ENCODE measurements at regions not wholly inside any gene's neighbourhood (a gene's known extent, or its start where the extent isn't known, plus 50 kb on each side); places are given as distances from the start of the nearest gene placed in this dataset.

DNA sequence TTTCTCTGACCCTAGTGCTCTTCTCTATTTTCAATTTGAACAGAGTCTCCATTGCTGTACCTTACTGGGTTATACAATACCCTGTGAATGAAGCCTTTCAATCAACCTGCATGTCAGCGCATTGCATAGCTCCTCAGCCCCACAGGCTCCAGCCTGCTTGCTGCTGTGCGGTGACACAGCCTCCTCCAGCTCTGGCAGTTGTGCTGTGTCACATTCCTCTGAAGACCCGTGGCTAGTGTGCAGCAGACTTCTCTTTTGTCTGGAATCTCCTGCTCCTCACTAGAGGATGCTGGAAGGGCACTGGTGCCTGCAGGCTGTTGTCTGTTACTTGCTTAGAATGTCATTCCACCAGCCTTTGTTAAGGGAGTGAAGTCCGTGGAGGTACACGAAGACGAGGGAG, 390.1 kb upstream of the B3GAT1 start:
- H3K27me3 Mint-ChIP-seq, result peaks cover 13% of the 10 kb centered on the region
- H3K36me3 Mint-ChIP-seq, result no peaks in the 10 kb centered on the region
- no peaks in the 10 kb centered on the region for H3K9me3 Mint-ChIP-seq (ENCODE audit: low read depth)
- no peak overlapping the region for H3K27ac Mint-ChIP-seq
- H3K4me1 Mint-ChIP-seq (ENCODE audit: low read depth), result no peaks in the 10 kb centered on the region
- H3K4me3 Mint-ChIP-seq, result no peak overlapping the region

DNA sequence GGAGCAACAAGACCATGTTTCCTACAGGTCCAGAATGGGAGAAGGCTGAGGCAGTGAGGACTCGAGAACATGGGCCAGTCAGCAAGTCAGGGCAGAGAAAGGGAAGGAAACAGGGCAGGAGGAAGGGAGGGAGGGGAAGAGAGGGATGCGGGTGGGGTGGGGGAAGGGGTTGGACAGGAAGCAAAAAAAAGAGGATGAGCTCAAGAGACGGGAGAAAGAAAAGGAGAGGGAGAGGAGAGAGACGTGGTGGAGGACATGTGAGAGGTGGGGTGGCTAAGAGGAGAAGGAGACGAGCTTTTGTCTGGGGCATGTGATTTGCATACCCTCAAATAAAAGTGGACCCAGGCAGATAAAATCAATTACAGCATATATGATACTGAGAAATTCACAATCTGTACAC, 389.5 kb upstream of the B3GAT1 start:
- Mint-ChIP-seq H3K27me3 (peaks cover 13% of the 10 kb centered on the region), H3K27ac (no peak overlapping the region), H3K36me3 (no peaks in the 10 kb centered on the region)

DNA sequence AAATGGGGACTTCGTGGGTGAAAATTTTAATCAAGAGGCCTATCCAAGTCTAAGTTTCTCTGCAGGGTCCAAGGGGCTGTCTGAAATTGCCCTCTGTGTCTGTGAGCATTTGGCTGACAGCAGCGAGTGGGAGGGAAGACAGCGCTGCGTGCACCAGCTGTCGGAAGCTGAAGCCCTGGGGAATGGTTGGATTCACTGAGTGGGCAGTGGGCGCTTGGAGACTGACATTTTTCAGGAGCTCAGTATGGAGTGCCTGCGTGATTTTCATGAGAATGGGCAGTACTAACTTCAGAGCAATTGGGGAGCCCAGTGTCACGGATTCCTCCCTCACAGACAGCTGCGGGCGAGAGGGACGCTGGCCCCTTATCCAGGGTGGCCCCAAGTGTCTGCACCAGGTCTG, 388.8 kb upstream of the B3GAT1 start:
- H3K36me3 Mint-ChIP-seq, result no peaks in the 10 kb centered on the region
- H3K4me1 Mint-ChIP-seq (ENCODE audit: low read depth), result no peaks in the 10 kb centered on the region
- no peaks in the 10 kb centered on the region for H3K9me3 Mint-ChIP-seq (ENCODE audit: low read depth)
- peaks cover 8% of the 10 kb centered on the region for H3K27me3 Mint-ChIP-seq
- no peak overlapping the region for H3K27ac Mint-ChIP-seq
- H3K4me3 Mint-ChIP-seq, result no peak overlapping the region

More for the DNA sequence above, 389.5 kb upstream of the B3GAT1 start:
- H3K4me1 Mint-ChIP-seq (ENCODE audit: low read depth), result no peaks in the 10 kb centered on the region
- no peaks in the 10 kb centered on the region for H3K9me3 Mint-ChIP-seq (ENCODE audit: low read depth)
- no peak overlapping the region for H3K4me3 Mint-ChIP-seq

DNA sequence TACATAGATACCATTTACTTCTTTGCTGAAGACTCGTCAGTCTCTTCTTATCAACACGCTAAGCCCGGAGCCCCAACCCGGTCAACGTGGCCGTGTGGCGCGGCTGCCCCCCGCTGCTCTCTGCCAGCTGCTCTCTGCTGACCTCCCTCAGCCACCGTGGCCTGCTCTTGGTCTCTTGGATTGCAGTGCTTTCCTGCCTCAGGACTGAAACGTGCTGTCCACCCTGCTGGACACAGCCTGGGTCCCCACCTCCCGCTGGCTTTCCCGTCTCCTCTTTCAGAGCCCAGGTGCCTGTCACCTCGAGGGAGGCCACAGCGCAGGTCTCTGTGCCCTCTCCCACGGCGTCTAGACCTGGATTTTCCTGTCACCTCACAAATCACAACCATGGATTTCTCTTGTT, 388.1 kb upstream of the B3GAT1 start:
- no peaks in the 10 kb centered on the region for H3K9me3 Mint-ChIP-seq (ENCODE audit: low read depth)
- no peak overlapping the region for H3K27ac Mint-ChIP-seq
- H3K4me3 Mint-ChIP-seq, result no peak overlapping the region

DNA sequence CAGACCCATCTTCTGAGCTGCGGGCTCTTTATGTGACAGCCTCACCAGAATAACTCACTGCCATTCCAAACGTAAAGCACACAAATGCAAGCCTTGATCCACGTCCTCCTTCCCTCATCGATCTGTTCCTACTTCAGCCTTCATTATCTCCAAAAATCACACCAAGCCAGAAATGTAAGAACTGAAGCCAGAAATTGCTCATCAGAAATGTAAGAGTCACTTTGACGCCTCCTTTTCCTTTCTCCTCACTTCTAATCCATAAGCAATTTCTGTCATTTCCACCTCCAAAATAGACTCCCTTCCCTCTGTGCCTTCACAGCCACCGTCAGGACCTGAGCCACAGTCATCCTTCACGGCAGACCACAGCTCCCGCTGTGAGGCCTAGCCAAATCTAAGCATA, 387.3 kb upstream of the B3GAT1 start:
- H3K9me3 Mint-ChIP-seq (ENCODE audit: low read depth), result no peaks in the 10 kb centered on the region
- H3K36me3 Mint-ChIP-seq, result no peaks in the 10 kb centered on the region
- H3K27me3 Mint-ChIP-seq, result peaks cover 6% of the 10 kb centered on the region

More for the DNA sequence above, 388.1 kb upstream of the B3GAT1 start:
- Mint-ChIP-seq H3K4me1 (ENCODE audit: low read depth) (no peaks in the 10 kb centered on the region), H3K36me3 (no peaks in the 10 kb centered on the region), H3K27me3 (peaks cover 7% of the 10 kb centered on the region)

DNA sequence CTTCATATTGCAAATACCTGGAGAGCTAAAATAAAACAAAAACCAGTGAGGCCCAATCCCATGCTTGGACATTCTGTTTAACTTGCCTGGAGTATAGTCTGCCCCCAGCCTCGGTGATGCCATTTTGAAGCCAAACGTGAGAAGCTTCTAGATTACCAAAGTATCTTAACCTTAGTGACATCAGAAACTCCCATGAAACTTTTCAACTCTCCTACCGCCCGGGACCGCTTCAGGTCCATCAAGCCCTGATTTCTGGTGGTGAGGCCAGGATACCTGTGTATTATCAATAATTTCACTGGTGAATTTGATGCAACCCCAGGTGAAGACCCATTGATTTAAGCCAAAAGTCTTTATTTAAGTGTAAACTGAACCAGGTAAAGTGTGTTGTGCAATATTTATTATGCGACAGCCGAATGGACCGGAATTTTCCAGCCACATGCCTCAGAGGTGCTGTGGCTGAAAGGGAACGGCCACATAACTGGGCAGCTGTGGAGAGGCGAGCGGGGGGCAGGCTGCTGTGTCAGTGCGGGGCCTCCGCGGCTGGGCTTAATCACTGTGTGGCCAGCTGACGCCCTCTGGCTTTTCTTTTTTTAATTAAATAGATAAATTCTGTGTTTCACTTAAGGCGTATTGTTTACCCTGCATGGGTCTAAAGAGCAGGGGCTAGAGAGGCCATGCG, 385.5 kb upstream of the B3GAT1 start:
- H3K4me1 Mint-ChIP-seq (ENCODE audit: low read depth), result no peaks in the 10 kb centered on the region
- peaks cover 4% of the 10 kb centered on the region for H3K27me3 Mint-ChIP-seq
- no peaks in the 10 kb centered on the region for H3K36me3 Mint-ChIP-seq
- H3K27ac Mint-ChIP-seq, result no peak overlapping the region
- no peak overlapping the region for H3K4me3 Mint-ChIP-seq
- no peaks in the 10 kb centered on the region for H3K9me3 Mint-ChIP-seq (ENCODE audit: low read depth)

More for the DNA sequence above, 387.3 kb upstream of the B3GAT1 start:
- H3K4me3 Mint-ChIP-seq, result no peak overlapping the region
- no peaks in the 10 kb centered on the region for H3K4me1 Mint-ChIP-seq (ENCODE audit: low read depth)
- no peak overlapping the region for H3K27ac Mint-ChIP-seq

DNA sequence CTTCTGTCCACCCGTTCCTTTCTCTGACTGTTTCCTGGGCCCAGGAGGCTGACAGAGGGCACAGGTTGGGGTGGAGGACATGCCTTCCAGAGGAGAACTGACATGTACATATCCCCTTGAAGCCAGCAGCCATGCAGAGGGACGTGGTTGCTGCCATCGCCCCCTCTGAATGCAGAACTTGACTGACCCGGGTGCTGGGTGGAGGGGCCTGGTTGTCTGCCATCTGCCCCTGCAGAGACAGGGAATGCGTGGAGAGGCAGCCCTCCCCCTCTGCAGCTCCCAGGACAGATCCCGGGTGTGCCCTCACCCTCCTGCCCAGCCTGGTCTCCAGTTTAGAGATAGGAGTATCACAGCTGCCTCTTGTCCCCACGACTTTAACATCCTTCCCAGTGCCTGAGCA, 383.0 kb upstream of the B3GAT1 start:
- no peak overlapping the region for H3K4me3 Mint-ChIP-seq
- no peaks in the 10 kb centered on the region for H3K9me3 Mint-ChIP-seq (ENCODE audit: low read depth)
- peaks cover 7% of the 10 kb centered on the region for H3K27me3 Mint-ChIP-seq
- H3K36me3 Mint-ChIP-seq, result no peaks in the 10 kb centered on the region
- H3K27ac Mint-ChIP-seq, result no peak overlapping the region
- no peaks in the 10 kb centered on the region for H3K4me1 Mint-ChIP-seq (ENCODE audit: low read depth)

DNA sequence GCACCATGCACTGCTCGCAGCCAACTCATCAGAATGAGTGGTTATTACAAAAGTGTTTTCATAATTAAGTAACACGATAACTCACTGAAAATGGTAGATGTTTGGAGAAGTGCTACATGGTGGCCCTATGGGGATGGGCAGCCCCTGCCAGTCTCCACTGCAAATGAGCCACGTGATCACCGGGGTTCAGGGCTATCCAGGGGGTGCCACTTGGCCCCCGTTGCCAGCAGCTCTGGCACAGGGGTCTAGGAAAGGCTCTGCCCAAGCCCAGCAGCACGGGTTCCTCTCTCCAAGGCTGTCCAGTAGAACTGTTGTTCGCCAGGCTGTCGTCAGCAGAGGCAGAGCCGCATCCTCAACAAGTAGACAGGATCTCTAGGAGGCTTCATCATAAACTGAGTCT, 382.1 kb upstream of the B3GAT1 start:
- Mint-ChIP-seq H3K27me3 (peaks cover 2% of the 10 kb centered on the region), H3K4me3 (no peak overlapping the region), H3K9me3 (ENCODE audit: low read depth) (no peaks in the 10 kb centered on the region), H3K4me1 (ENCODE audit: low read depth) (no peaks in the 10 kb centered on the region), H3K27ac (no peak overlapping the region), H3K36me3 (no peaks in the 10 kb centered on the region)

DNA sequence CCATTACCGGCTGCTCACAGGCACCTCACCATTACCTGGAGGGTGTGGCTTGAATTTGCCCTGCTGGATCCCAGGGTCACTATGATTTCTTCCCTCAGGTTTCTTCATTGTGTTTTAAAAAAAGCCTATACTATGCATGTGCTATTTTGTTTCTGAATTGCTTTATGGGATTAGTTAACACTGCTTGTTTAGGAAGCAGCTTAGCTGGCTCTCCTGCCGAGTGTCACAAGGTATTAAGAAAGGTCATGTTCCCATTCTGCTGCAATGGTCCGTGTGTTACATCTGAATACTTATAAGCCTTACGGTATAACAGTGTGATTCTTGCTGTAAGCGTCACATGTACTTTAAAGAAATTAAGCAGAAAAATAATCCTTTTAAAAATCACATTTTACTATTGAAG, 380.6 kb upstream of the B3GAT1 start:
- Mint-ChIP-seq H3K27ac (no peak overlapping the region), H3K4me3 (no peak overlapping the region)

DNA sequence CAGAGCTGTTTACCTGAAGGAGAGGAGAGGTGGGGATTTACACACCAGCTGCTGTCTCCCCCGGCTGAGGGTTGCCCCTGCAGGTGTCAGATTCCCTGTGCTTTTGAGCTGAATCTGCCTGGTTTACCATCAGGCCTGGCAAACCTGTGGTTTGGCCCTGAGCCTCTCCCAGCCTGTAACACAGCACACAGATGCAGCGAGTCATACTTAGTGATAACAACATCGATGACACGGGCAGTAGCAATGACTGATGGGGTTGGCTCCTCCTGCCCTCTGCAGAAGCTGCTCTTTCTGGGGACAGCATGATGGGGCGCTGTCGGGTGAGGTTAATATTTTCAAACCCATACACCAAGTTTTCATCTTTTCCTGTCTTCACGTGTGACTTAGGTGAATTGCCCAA, 380.0 kb upstream of the B3GAT1 start:
- no peak overlapping the region for H3K27ac Mint-ChIP-seq
- H3K9me3 Mint-ChIP-seq (ENCODE audit: low read depth), result no peaks in the 10 kb centered on the region
- no peaks in the 10 kb centered on the region for H3K36me3 Mint-ChIP-seq
- H3K27me3 Mint-ChIP-seq, result peaks cover 5% of the 10 kb centered on the region
- H3K4me3 Mint-ChIP-seq, result no peak overlapping the region
- H3K4me1 Mint-ChIP-seq (ENCODE audit: low read depth), result no peaks in the 10 kb centered on the region

More for the DNA sequence above, 380.6 kb upstream of the B3GAT1 start:
- H3K9me3 Mint-ChIP-seq (ENCODE audit: low read depth), result no peaks in the 10 kb centered on the region
- H3K27me3 Mint-ChIP-seq, result peaks cover 5% of the 10 kb centered on the region
- H3K36me3 Mint-ChIP-seq, result no peaks in the 10 kb centered on the region
- no peaks in the 10 kb centered on the region for H3K4me1 Mint-ChIP-seq (ENCODE audit: low read depth)

DNA sequence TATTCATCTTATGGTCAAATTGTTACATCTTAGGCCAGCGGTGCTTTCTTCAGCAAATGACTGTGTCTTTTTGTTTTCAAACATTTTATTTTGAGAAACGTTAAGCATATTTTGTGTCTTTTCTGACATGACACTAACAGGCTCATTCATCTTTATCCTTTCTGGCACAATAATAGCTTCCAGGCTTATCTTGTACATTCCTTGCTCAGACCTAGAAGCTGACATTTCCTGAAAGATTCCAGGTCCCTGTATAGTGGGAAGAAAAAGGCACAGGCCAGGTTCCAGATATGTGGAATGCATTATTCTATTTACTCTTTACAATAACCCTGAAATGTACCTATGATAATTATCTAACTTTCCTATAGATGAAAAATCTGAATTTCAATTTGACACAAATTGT, 379.1 kb upstream of the B3GAT1 start:
- H3K4me1 Mint-ChIP-seq (ENCODE audit: low read depth), result no peaks in the 10 kb centered on the region
- peaks cover 5% of the 10 kb centered on the region for H3K27me3 Mint-ChIP-seq
- H3K4me3 Mint-ChIP-seq, result no peak overlapping the region

DNA sequence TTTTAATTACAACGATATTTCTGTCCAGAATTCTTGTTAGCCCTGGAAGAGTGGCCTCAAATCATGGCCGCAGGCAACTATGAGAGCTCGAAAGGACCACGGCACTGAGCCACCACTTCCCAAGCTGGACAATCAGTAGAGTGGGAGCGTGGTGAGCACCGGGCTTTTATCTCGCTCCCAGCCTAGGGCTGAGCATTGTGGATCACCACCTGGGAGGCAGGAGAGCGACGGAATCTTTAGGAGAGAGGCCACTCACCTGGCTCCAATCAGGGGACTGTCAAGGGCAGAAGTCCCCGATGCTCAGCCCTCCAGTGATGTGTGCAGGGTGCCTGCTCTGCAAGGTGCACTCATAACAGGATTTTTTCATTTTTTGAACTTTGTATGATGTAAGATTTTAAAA, 377.1 kb upstream of the B3GAT1 start:
- Mint-ChIP-seq H3K9me3 (ENCODE audit: low read depth) (no peaks in the 10 kb centered on the region), H3K27ac (no peak overlapping the region), H3K4me3 (no peak overlapping the region)

More for the DNA sequence above, 379.1 kb upstream of the B3GAT1 start:
- no peak overlapping the region for H3K27ac Mint-ChIP-seq
- H3K9me3 Mint-ChIP-seq (ENCODE audit: low read depth), result no peaks in the 10 kb centered on the region
- H3K36me3 Mint-ChIP-seq, result no peaks in the 10 kb centered on the region

DNA sequence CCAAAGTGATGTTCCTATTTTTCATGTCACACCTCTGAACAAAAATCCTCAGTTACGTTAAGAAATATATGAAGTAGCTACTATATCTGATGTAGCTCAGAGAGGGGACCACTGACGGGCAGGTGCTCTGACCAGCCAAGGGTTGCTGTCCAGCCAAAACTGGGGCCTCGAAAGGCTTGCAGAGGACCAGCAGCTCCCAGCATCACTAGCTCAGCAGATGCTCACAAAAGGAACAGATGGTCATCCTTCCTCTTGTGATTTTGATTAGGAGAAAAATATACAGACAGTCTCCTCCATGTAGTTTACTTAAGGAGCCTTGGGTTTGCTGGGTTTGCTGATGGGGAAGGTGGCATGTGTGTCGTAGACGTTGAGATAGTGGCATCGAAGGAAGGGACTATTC, 374.6 kb upstream of the B3GAT1 start:
- Mint-ChIP-seq H3K9me3 (ENCODE audit: low read depth) (no peaks in the 10 kb centered on the region), H3K4me1 (ENCODE audit: low read depth) (no peaks in the 10 kb centered on the region), H3K4me3 (no peak overlapping the region), H3K27me3 (peaks cover 8% of the 10 kb centered on the region), H3K27ac (no peak overlapping the region), H3K36me3 (no peaks in the 10 kb centered on the region)

More for the DNA sequence above, 377.1 kb upstream of the B3GAT1 start:
- Mint-ChIP-seq H3K27me3 (peaks cover 7% of the 10 kb centered on the region), H3K36me3 (no peaks in the 10 kb centered on the region), H3K4me1 (ENCODE audit: low read depth) (no peaks in the 10 kb centered on the region)

DNA sequence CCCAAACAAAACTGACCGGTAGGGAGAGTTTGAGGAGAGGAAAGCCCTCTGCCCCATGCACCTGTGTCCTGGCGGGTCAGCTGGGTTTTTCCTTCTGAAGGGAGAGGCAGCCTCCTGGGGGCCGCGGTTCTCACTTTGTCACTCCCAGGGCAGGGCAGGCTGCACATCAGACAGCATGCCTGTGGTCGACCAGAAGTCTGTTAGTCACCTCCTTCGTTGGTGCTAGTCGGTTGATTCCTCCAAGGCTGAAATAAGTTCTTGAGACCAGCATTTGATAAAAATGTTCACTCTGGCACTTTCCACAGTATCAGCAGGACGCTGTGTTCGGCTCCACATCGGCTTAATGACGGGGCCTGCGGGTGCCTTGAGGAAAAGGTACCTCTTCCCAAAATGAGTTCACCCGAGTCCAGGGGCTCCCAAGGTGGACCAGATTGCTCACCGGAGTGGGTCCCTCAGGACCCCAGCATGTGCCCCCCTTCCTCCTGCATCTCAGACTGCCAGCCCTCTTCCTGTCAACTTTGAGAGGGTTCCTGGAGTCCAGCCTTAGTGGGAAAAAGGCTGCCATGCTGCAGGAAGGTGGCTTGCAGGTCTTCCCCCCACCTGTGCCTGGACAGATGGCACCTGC, 373.7 kb upstream of the B3GAT1 start:
- Mint-ChIP-seq H3K27me3 (peaks cover 6% of the 10 kb centered on the region), H3K4me1 (ENCODE audit: low read depth) (no peaks in the 10 kb centered on the region), H3K9me3 (ENCODE audit: low read depth) (no peaks in the 10 kb centered on the region), H3K4me3 (no peak overlapping the region), H3K36me3 (no peaks in the 10 kb centered on the region), H3K27ac (no peak overlapping the region)

DNA sequence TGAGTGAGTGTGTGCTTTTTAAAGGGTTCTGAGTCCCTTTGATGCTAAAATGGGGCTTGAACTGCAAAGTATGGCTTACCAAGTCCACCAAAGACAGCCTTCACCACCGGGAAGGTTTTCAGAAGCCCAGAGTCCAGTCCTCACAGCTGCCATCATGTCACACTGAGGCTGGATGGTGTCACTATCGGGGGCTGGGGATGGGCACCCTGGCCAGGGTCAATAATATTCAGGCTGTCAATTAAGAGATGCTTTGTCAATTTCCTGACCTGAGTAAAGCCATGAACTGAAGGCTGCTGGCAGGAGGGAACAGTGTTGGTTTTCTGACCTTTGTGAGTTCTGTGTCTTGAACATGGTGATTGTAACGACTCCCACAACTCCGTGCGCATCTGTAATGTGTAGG, 373.0 kb upstream of the B3GAT1 start:
- no peak overlapping the region for H3K27ac Mint-ChIP-seq
- peaks cover 6% of the 10 kb centered on the region for H3K27me3 Mint-ChIP-seq
- no peaks in the 10 kb centered on the region for H3K4me1 Mint-ChIP-seq (ENCODE audit: low read depth)
- no peaks in the 10 kb centered on the region for H3K9me3 Mint-ChIP-seq (ENCODE audit: low read depth)
- no peaks in the 10 kb centered on the region for H3K36me3 Mint-ChIP-seq
- H3K4me3 Mint-ChIP-seq, result no peak overlapping the region

DNA sequence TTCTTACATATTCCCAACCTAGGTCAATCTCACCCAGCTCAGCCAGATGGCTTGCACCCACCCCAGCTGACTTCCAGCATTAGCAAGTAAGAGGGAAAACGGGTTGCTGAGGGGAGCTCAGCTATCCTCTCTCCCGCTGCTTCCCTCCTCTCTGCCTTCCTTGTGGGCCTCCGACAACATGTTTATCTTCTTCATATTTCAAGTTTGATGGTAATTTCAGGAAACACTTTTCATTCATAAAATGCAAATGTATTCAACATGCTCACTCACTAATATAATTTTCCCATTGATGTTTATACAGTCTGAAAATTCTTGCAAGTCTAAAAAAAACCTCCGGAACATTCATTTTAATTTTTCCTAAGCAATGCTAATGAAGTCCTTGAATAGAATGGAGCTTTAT, 372.5 kb upstream of the B3GAT1 start:
- Mint-ChIP-seq H3K27me3 (peaks cover 9% of the 10 kb centered on the region), H3K36me3 (no peaks in the 10 kb centered on the region), H3K4me3 (no peak overlapping the region)

More for the DNA sequence above, 372.5 kb upstream of the B3GAT1 start:
- Mint-ChIP-seq H3K27ac (no peak overlapping the region), H3K4me1 (ENCODE audit: low read depth) (no peaks in the 10 kb centered on the region), H3K9me3 (ENCODE audit: low read depth) (no peaks in the 10 kb centered on the region)

All from activated naive CD8-positive, alpha-beta T cell (primary cell).